HCT116 (cell line): ENCODE measurements at regions not wholly inside any gene's neighbourhood (a gene's known extent, or its start where the extent isn't known, plus 50 kb on each side); places are given as distances from the start of the nearest gene placed in this dataset.

Source experiments
- ATAC-seq: fragments of 200-7000 bp; cut with Tn5 transposase; 2 replicates; pipeline ENCODE4 v1.9.1; 2020; ENCODE audit warnings: mild to moderate bottlenecking, moderate library complexity
- BruUV-seq: library from RNA; stranded (reverse); fragments of 400-500 nt; replicated peaks from 2 replicates; lab custom pipeline; 2021; lab: Mats Ljungman, UMichigan
- CTCF ChIA-PET: fragments of 300-600 bp; sonication (Branson Sonifier 250); formaldehyde crosslinking; loops from one replicate; lab custom pipeline; 2021; ENCODE audit warnings: antibody characterized with exemption; lab: Charles Lee
- POLR2A ChIA-PET: fragments of 300-600, 350-600 bp; sonication (Branson Sonifier 250); formaldehyde crosslinking; loops from one replicate; lab custom pipeline; 2021; ENCODE audit warnings: antibody characterized with exemption; lab: Charles Lee
- RAD21 ChIA-PET, 2 experiments: fragments of 300-600 bp; sonication (Branson Sonifier 250); formaldehyde crosslinking; loops; one replicate each; lab custom pipeline; 2023; ENCODE audit warnings: low total read pairs in 2 of 2; ENCODE audit not compliant: uncharacterized antibody in 2 of 2, unreplicated experiment in 2 of 2, low non-redundant PET in 1 of 2; lab: Charles Lee
- DNase-seq: peaks from one replicate; pipeline ENCODE4 v3.0.0-alpha.2; 2010; ENCODE audit warnings: low read depth, low spot score
- H2AFZ ChIP-seq: fragments of 200-600 bp; shearing (Covaris generic), sonication (generic); 2 replicates; pipeline ENCODE4 v1.6.1; 2017; ENCODE audit warnings: low read depth, mixed run types, mixed read lengths, antibody characterized with exemption, low read length; ENCODE audit not compliant: poor library complexity, severe bottlenecking
- H3K27ac ChIP-seq: 2 replicates; pipeline ENCODE4 v1.5.1; 2012; ENCODE audit warnings: low read depth, low read length
- H3K27me3 ChIP-seq: fragments of 200-600 bp; sonication (generic); 2 replicates; pipeline ENCODE4 v1.6.1; 2016; ENCODE audit warnings: mixed run types, low read length, mixed read lengths; ENCODE audit not compliant: insufficient read depth
- H3K36me3 ChIP-seq, 2 experiments: fragments of 200-500 bp in 1 of 2; fragments of 200-600 bp in 1 of 2; sonication (Bioruptor generic) in 1 of 2; sonication (generic) in 1 of 2; 2 replicates each; pipeline versions ENCODE4 v1.5.1 to v1.6.1; 2014 to 2016; ENCODE audit warnings: low read length in 2 of 2, inconsistent platforms in 1 of 2, mixed read lengths in 1 of 2, mixed run types in 1 of 2; ENCODE audit not compliant: insufficient read depth in 2 of 2, control insufficient read depth in 1 of 2
- H3K4me1 ChIP-seq, 2 experiments: fragments of 200-600 bp in 1 of 2; sonication (generic) in 1 of 2; 2 replicates each; pipeline versions ENCODE4 v1.5.1 to v1.6.1; 2012 to 2017; ENCODE audit warnings: low read length in 2 of 2, inconsistent platforms in 1 of 2, mild to moderate bottlenecking in 1 of 2, mixed read lengths in 1 of 2, mixed run types in 1 of 2, moderate library complexity in 1 of 2; ENCODE audit not compliant: insufficient read depth in 2 of 2, control insufficient read depth in 1 of 2
- H3K4me2 ChIP-seq: fragments of 200-600 bp; sonication (generic); 2 replicates; pipeline ENCODE4 v1.6.1; 2017; ENCODE audit warnings: mixed run types, low read length, mixed read lengths
- H3K4me3 ChIP-seq, 2 experiments: fragments of 200-600 bp in 1 of 2; sonication (generic) in 1 of 2; replicated peaks in 1 of 2; 2 replicates each; pipeline ENCODE4 v1.5.1; 2011 to 2016; ENCODE audit warnings: low read length in 2 of 2, control low read depth in 1 of 2, low read depth in 1 of 2, mild to moderate bottlenecking in 1 of 2, mixed read lengths in 1 of 2, mixed run types in 1 of 2
- H3K79me2 ChIP-seq: fragments of 200-600 bp; sonication (generic); 2 replicates; pipeline ENCODE4 v1.6.1; 2017; ENCODE audit warnings: mild to moderate bottlenecking, mixed run types, low read length, moderate library complexity, mixed read lengths; ENCODE audit not compliant: insufficient read depth
- H3K9ac ChIP-seq: fragments of 200-600 bp; sonication (generic); 2 replicates; pipeline ENCODE4 v1.6.1; 2016; ENCODE audit warnings: low read length, mixed read lengths
- H3K9me2 ChIP-seq: fragments of 200-600 bp; sonication (generic), shearing (Covaris generic); 2 replicates; pipeline ENCODE4 v1.6.1; 2017; ENCODE audit warnings: mixed run types, mild to moderate bottlenecking, moderate library complexity; ENCODE audit not compliant: insufficient read depth
- H3K9me3 ChIP-seq, 2 experiments: fragments of 200-500 bp in 1 of 2; fragments of 200-600 bp in 1 of 2; sonication (Bioruptor generic) in 1 of 2; sonication (generic) in 1 of 2; 2 replicates each; pipeline ENCODE4 v1.6.1; 2014 to 2017; ENCODE audit warnings: low read length in 2 of 2, mixed read lengths in 2 of 2, inconsistent platforms in 1 of 2, low read depth in 1 of 2, mild to moderate bottlenecking in 1 of 2, mixed run types in 1 of 2, moderate library complexity in 1 of 2; ENCODE audit not compliant: control insufficient read depth in 1 of 2, insufficient read depth in 1 of 2
- H4K20me1 ChIP-seq: fragments of 200-600 bp; sonication (generic), shearing (Covaris generic); 2 replicates; pipeline ENCODE4 v1.6.1; 2017; ENCODE audit warnings: mixed run types, mild to moderate bottlenecking, moderate library complexity; ENCODE audit not compliant: insufficient read depth
- CBX3 ChIP-seq: IDR thresholded peaks from 2 replicates; pipeline ENCODE4 v1.6.1; 2012; ENCODE audit warnings: low read depth
- ELF1 ChIP-seq: IDR thresholded peaks from 2 replicates; pipeline ENCODE4 v1.6.1; 2012; ENCODE audit warnings: low read depth, borderline replicate concordance
- EZH2 ChIP-seq: fragments of 200-600 bp; sonication (generic); IDR thresholded peaks from 2 replicates; pipeline ENCODE4 v1.6.1; 2017; ENCODE audit warnings: antibody characterized with exemption, mixed run types
- JUND ChIP-seq: IDR thresholded peaks from 2 replicates; pipeline ENCODE4 v1.6.1; 2012
- POLR2AphosphoS5 ChIP-seq: IDR thresholded peaks from 2 replicates; pipeline ENCODE4 v1.6.1; 2011; ENCODE audit warnings: mild to moderate bottlenecking, low read depth, low read length, moderate library complexity
- RAD21 ChIP-seq: IDR thresholded peaks from 2 replicates; pipeline ENCODE4 v1.6.1; 2012; ENCODE audit warnings: low read depth, mild to moderate bottlenecking
- SP1 ChIP-seq: IDR thresholded peaks from 2 replicates; pipeline ENCODE4 v1.6.1; 2012; ENCODE audit warnings: low read depth
- SRF ChIP-seq: IDR thresholded peaks from 2 replicates; pipeline ENCODE4 v1.6.1; 2012; ENCODE audit warnings: low read depth
- intact Hi-C: fragments of 100-400 bp; cut with micrococcal nuclease; formaldehyde crosslinking; loops from 2 replicates; pipeline ENCODE4 v1.10.0; 2022
- TF ChIP-seq, protein P1 (sequence below): IDR thresholded peaks from 2 replicates; pipeline ENCODE4 v1.6.1; 2011; ENCODE audit warnings: mild to moderate bottlenecking, low read length, moderate library complexity; ENCODE audit not compliant: insufficient replicate concordance; ENCODE audit errors: extremely low read depth
- TF ChIP-seq, protein P2 (sequence below): IDR thresholded peaks from 2 replicates; pipeline ENCODE4 v1.6.1; 2012
- TF ChIP-seq, protein P3 (sequence below), 3 experiments: fragments of 200-600 bp in 1 of 3; sonication (generic) in 1 of 3; IDR thresholded peaks in 2 of 3; conservative IDR thresholded peaks in 1 of 3; 2 replicates each; pipeline ENCODE4 v1.5.1; 2012 to 2017; ENCODE audit warnings: low read depth in 2 of 3, low read length in 2 of 3, antibody characterized with exemption in 1 of 3, borderline replicate concordance in 1 of 3, control low read depth in 1 of 3, mild to moderate bottlenecking in 1 of 3, mixed read lengths in 1 of 3, mixed run types in 1 of 3, moderate library complexity in 1 of 3; ENCODE audit not compliant: insufficient read depth in 1 of 3
- TF ChIP-seq, protein P4 (sequence below): IDR thresholded peaks from 2 replicates; pipeline ENCODE4 v1.6.1; 2012; ENCODE audit warnings: low read depth

DNA sequence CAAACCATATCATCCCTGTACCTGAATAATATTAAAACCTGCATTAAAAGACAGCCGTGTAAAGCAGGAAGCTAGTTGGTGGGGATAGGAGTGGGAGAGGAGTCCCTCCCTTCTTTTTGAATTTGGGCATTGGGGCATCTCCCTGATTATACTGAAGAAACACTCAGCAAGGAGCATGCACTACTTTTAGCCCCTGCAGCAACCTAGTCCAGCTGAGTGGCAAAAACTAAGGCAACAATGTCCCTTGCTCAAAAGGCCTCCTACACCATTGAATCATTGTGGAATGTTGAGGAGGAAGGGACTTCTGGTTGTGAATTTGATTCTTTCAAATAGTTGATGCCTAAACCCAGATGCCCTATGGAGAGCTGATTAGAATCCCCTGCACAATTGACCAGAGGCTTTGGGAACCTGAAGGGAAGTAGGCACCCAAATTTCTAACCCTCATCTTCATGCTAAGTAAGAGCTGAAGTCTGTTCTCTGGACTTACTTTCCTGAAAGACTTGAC, 111.7 kb downstream of the DDX1 start:
- Histone ChIP-seq H3K27ac (no peak overlapping the region), H3K4me1 (no peaks in the 10 kb centered on the region), H3K9me3 (no peaks in the 10 kb centered on the region), H2AFZ (no peak overlapping the region), H3K4me2 (no peak overlapping the region), H3K4me3 (no peak overlapping the region), H3K36me3 (no peaks in the 10 kb centered on the region), H4K20me1 (no peaks in the 10 kb centered on the region), H3K9ac (no peak overlapping the region), H3K79me2 (no peaks in the 10 kb centered on the region), H3K27me3 (peaks cover 2% of the 10 kb centered on the region; the same call in 1 of the 2 replicates), H3K9me2 (no peaks in the 10 kb centered on the region)
- DNase-seq (no peak), ATAC-seq (no peak)
- ChIA-PET CTCF (no interaction called here), POLR2A (no interaction called here), RAD21 (no interaction called here)
- no TSS peak for BruUV-seq
- TF ChIP-seq CBX3 (no peak), RAD21 (no peak), POLR2AphosphoS5 (no peak), EZH2 (no peak), SP1 (no peak), JUND (no peak), ELF1 (no peak), SRF (no peak)
- TF ChIP-seq, protein P1, sequence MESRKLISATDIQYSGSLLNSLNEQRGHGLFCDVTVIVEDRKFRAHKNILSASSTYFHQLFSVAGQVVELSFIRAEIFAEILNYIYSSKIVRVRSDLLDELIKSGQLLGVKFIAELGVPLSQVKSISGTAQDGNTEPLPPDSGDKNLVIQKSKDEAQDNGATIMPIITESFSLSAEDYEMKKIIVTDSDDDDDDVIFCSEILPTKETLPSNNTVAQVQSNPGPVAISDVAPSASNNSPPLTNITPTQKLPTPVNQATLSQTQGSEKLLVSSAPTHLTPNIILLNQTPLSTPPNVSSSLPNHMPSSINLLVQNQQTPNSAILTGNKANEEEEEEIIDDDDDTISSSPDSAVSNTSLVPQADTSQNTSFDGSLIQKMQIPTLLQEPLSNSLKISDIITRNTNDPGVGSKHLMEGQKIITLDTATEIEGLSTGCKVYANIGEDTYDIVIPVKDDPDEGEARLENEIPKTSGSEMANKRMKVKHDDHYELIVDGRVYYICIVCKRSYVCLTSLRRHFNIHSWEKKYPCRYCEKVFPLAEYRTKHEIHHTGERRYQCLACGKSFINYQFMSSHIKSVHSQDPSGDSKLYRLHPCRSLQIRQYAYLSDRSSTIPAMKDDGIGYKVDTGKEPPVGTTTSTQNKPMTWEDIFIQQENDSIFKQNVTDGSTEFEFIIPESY, result no peak
- TF ChIP-seq, protein P2, sequence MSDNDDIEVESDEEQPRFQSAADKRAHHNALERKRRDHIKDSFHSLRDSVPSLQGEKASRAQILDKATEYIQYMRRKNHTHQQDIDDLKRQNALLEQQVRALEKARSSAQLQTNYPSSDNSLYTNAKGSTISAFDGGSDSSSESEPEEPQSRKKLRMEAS, result no peak
- TF ChIP-seq, protein P3, sequence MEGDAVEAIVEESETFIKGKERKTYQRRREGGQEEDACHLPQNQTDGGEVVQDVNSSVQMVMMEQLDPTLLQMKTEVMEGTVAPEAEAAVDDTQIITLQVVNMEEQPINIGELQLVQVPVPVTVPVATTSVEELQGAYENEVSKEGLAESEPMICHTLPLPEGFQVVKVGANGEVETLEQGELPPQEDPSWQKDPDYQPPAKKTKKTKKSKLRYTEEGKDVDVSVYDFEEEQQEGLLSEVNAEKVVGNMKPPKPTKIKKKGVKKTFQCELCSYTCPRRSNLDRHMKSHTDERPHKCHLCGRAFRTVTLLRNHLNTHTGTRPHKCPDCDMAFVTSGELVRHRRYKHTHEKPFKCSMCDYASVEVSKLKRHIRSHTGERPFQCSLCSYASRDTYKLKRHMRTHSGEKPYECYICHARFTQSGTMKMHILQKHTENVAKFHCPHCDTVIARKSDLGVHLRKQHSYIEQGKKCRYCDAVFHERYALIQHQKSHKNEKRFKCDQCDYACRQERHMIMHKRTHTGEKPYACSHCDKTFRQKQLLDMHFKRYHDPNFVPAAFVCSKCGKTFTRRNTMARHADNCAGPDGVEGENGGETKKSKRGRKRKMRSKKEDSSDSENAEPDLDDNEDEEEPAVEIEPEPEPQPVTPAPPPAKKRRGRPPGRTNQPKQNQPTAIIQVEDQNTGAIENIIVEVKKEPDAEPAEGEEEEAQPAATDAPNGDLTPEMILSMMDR (IDR thresholded peaks at IDR 0.05 in 2 of 3, conservative IDR thresholded peaks at IDR 0.05 in 1 of 3; ENCODE audit: borderline replicate concordance in 1 of 3, insufficient read depth in 1 of 3, low read depth in 2 of 3, low read length in 2 of 3), result no peak
- TF ChIP-seq, protein P4, sequence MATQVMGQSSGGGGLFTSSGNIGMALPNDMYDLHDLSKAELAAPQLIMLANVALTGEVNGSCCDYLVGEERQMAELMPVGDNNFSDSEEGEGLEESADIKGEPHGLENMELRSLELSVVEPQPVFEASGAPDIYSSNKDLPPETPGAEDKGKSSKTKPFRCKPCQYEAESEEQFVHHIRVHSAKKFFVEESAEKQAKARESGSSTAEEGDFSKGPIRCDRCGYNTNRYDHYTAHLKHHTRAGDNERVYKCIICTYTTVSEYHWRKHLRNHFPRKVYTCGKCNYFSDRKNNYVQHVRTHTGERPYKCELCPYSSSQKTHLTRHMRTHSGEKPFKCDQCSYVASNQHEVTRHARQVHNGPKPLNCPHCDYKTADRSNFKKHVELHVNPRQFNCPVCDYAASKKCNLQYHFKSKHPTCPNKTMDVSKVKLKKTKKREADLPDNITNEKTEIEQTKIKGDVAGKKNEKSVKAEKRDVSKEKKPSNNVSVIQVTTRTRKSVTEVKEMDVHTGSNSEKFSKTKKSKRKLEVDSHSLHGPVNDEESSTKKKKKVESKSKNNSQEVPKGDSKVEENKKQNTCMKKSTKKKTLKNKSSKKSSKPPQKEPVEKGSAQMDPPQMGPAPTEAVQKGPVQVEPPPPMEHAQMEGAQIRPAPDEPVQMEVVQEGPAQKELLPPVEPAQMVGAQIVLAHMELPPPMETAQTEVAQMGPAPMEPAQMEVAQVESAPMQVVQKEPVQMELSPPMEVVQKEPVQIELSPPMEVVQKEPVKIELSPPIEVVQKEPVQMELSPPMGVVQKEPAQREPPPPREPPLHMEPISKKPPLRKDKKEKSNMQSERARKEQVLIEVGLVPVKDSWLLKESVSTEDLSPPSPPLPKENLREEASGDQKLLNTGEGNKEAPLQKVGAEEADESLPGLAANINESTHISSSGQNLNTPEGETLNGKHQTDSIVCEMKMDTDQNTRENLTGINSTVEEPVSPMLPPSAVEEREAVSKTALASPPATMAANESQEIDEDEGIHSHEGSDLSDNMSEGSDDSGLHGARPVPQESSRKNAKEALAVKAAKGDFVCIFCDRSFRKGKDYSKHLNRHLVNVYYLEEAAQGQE, result no peak
- intact Hi-C loops, result no loop called here
